Pulmonary artery endothelial cell (primary cell): ENCODE measurements at regions not wholly inside any gene's neighbourhood (a gene's known extent, or its start where the extent isn't known, plus 50 kb on each side); places are given as distances from the start of the nearest gene placed in this dataset.

ENCODE experiments used
- DNase-seq: peaks from one replicate; pipeline ENCODE4 v3.0.0-alpha.2; 2011; ENCODE audit warnings: low read depth, low spot score

DNA sequence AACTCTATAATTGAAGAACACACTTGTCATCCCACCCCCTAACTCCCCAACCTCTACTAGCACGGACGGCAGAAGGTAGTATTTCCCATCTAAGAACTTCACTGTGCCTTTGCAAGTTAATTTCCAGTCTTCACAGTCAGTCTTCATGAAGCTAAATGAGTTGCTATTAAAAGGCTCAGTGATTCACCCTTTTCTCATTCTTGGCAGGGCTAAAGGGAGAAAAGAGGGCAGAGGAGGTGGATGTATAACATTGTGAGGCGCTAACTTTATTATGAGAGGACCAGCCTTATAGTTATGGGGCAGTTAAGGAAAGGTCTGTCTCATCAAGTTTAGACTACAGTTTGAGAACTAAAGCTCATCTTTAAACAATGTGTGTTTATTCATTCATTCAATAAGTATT is 161.0 kb upstream of the S100G start:
- no peak for DNase-seq

GRCh38 chrX:16491461-16491860 is 158.5 kb upstream of the S100G start:
- no peak for DNase-seq

DNA sequence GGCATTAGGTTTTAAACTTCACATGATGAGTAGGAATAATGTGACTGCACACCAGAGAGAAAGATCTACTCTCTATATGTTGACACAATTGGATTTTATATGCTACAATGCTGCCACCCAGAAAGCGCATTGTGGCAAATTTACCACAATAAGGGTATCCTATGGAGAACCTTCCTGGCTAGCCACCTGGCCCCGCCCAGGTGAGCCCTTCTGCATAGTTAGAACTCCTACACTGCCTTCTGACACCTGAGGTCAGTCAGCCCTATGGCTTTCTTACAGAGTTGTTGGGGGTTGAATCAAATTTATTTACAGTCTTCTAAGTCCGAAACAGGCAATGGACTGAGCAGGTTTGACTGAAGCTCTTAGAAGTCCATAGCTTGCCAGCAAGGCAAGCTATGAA is 153.8 kb upstream of the S100G start:
- no peak for DNase-seq

DNA sequence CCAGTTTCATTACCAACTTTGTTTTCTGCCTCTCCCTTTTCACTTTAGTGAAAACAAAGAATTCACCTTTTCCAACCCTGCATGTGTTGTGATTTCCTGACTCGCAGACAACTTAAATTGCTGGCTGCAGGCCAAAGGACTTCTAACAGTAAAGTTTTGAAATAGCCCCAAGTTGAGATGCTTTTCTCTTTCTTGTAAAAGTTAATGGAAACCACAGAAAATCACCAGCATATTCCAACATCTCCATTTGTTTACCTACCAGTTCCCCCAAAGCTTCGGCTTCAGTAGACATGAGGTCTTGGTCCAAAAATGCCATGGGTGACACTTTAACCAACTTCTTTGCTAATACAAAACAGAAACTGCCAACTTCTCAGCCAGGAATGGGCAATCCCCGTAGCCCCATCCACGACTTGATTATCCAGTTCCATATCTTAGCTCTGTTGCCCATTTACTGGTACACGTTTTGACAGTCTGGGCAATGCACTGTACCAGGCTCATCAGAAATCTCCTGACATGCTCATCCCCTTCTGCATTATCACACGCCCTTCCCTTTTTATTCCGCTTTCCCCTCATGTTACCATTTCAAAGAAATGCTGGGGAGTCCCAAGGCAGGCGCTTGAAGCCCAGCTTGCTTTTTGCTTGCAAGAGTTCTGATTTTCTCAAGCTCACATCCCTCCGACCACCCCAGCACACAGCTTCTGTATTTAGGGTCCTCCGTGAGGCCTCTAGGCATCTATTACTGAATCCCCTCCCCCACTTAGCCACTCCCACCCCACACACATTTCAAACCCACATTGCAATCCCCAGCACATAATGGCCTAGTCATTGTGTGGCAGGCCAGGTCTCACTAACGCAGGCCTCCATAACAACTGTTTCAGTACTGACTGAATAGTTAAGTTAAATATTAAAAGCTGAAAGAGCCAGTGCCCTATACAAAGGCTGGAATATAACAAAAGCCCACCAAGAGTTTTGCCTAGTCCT is 137.9 kb upstream of the S100G start:
- DNase-seq = no peak

DNA sequence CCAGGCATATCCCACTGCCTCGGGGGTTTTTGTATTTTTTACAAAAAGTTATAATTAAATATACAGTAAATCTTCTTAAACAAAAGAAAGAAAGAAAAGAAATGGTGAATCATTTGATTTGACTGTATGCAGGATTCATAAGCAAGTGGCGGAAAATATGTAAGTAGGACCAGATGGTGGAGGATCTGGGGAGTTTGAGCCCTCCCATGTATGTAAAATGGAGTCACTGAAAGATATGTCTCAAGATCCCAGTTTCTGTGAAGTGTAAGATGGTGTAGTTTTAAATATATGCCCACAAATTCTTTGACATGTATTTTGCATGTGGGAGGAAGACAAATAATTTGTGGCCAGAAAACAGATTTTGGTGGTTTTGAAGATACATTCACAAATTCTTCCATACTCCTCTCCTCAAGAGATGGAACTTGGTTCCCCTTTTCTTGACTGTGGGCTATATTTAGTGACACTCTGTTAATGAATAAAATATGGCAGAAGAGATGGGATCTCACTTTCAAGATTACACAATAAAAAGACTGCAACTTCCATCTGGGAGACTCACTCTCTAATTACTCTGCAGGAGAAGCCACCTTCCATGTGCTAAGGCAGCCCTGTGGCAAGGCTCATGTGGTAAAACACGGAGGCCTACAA is 133.6 kb upstream of the S100G start:
- DNase-seq = no peak

- no peak for DNase-seq
These were observed 132.8 kb upstream of the S100G start for GRCh38 chrX:16517039-16517605.

DNA sequence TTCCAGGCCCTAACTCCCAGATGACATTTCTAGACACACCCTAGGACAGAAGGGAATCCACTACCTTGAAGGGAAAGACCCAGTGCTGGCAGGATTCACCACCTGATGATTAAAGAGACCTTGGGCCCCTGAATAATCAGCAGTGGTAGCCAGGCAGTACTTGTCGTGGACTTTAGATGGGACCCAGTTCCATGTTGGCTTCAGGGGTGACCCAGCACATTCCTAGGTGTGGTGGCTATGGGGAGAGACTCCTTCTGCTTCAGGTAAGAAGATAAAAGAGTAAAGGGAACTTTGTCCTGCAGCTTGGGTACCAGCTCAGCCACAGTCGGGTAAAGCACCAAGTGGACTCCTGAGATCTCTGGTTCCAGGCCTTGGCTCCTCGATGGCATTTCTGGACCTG is 131.8 kb upstream of the S100G start:
- DNase-seq = no peak

- DNase-seq = no peak
These were observed 125.6 kb upstream of the S100G start for GRCh38 chrX:16524316-16524715.

DNA sequence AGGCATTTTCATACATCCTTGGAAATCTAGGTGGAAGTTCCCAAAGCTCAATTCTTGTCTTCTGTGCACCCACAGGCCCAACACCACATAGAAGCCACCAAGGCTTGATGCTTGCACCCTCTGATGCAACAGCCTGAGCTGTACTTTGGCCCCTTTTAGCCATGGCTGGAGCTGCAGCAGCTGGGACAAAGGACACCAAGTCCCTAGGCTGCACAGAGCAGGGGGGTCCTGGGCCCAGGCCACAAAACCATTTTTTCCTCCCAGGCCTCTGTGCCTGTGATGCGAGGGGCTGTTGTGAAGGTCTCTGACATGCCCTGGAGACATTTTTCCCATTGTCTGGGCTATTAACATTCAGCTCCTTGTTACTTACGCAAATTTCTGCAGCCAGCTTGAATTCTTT is 124.0 kb upstream of the S100G start:
- no peak for DNase-seq

- DNase-seq = no peak
These were observed 121.3 kb upstream of the S100G start for GRCh38 chrX:16528620-16529019.
